Upper lobe of left lung (tissue), 4 donors: ENCODE measurements at regions not wholly inside any gene's neighbourhood (a gene's known extent, or its start where the extent isn't known, plus 50 kb on each side); places are given as distances from the start of the nearest gene placed in this dataset.

Source experiments
- CTCF ChIP-seq, 6 experiments: fragments of 450-650 bp in 4 of 6; fragments of 200-600 bp in 2 of 6; sonication (generic) in 2 of 6; IDR thresholded peaks; one replicate each; pipeline ENCODE4 v1.5.1; 2016 to 2019; ENCODE audit warnings: antibody characterized with exemption in 6 of 6
- EP300 ChIP-seq, 4 donors: sonication (generic); formaldehyde crosslinking; IDR thresholded peaks; one replicate each; pipeline ENCODE4 v1.5.1; 2017; ENCODE audit warnings: antibody characterized with exemption in 4 of 4, control low read depth in 2 of 4
- POLR2A ChIP-seq, 4 donors: fragments of 450-650 bp; IDR thresholded peaks; one replicate each; pipeline ENCODE4 v1.5.1; 2016 to 2017; ENCODE audit warnings: antibody characterized with exemption in 4 of 4, mild to moderate bottlenecking in 2 of 4
- POLR2AphosphoS5 ChIP-seq, 2 donors: sonication (generic); formaldehyde crosslinking; IDR thresholded peaks; one replicate each; pipeline ENCODE4 v1.5.1; 2017; ENCODE audit warnings: antibody characterized with exemption in 2 of 2

- TF ChIP-seq CTCF (IDR thresholded peaks at IDR 0.05) (no peak), POLR2A (IDR thresholded peaks at IDR 0.05) (no peak), POLR2AphosphoS5 (IDR thresholded peaks at IDR 0.05) (no peak), EP300 (IDR thresholded peaks at IDR 0.05) (no peak)
Observed at GRCh38 chr5:57041570-57041969, 89.6 kb upstream of the MIER3 start.
